GM12865 (cell line): ENCODE measurements at regions not wholly inside any gene's neighbourhood (a gene's known extent, or its start where the extent isn't known, plus 50 kb on each side); places are given as distances from the start of the nearest gene placed in this dataset.
"Not testable (repeated sequence)": the region's sequence is repeated elsewhere in the genome, so short reads cannot be mapped to it uniquely, and the experiment has no call there.

Source experiments
- DNase-seq: peaks from one replicate; pipeline ENCODE4 v3.0.0; 2010; ENCODE audit warnings: low read depth
- H3K4me3 ChIP-seq: 2 replicates; pipeline ENCODE4 v1.5.1; 2011; ENCODE audit warnings: mild to moderate bottlenecking, low read depth, low read length, control low read depth
- TF ChIP-seq, protein P1 (sequence below): IDR thresholded peaks from 2 replicates; pipeline ENCODE4 v1.5.1; 2011; ENCODE audit warnings: low read length, control low read depth, low read depth, inconsistent platforms; ENCODE audit not compliant: insufficient read depth; ENCODE audit errors: missing control alignments

DNA sequence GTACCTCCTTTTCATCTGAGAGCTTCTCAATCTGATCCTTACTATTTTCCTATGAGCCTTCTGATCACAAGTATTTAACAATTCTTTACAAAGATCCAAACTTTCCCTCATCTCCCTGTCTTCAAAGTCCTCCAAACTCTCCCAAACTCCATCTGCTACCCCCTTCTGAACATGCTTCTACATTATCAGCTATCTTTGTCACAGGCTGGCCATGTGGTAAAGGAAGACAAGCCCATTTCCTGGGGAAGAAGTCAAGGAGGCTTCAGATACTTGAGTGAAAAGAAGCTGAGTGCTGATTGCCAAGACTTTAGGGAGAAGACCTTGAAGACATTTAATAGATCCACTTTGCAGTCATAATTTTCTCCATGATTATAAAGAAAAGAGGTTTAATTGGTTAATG lies 231.4 kb downstream of the CWH43 start:
- TF ChIP-seq, protein P1, sequence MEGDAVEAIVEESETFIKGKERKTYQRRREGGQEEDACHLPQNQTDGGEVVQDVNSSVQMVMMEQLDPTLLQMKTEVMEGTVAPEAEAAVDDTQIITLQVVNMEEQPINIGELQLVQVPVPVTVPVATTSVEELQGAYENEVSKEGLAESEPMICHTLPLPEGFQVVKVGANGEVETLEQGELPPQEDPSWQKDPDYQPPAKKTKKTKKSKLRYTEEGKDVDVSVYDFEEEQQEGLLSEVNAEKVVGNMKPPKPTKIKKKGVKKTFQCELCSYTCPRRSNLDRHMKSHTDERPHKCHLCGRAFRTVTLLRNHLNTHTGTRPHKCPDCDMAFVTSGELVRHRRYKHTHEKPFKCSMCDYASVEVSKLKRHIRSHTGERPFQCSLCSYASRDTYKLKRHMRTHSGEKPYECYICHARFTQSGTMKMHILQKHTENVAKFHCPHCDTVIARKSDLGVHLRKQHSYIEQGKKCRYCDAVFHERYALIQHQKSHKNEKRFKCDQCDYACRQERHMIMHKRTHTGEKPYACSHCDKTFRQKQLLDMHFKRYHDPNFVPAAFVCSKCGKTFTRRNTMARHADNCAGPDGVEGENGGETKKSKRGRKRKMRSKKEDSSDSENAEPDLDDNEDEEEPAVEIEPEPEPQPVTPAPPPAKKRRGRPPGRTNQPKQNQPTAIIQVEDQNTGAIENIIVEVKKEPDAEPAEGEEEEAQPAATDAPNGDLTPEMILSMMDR: no peak
- H3K4me3 ChIP-seq: no peak overlapping the region
- no peak for DNase-seq

DNA sequence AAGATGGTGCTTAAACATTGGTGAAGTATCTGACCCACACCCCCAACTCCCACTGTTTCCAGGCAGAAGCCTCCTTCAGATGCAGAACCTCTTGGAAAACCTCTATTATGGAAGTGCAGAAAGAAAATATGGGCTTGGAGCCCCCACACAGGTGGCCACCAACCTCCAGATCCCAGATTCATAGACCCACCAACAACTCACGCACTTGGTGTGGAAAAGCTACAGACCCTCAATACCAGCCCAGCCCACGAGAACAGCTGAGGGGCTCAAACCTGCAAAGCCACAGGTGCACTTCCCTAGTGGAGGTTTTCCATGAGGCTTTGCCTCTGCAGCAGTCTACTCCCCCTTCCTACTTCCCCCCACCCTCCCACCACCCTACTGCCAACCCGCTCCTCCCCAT lies 232.0 kb downstream of the CWH43 start:
- DNase-seq, H3K4me3 ChIP-seq: not testable (repeated sequence)

DNA sequence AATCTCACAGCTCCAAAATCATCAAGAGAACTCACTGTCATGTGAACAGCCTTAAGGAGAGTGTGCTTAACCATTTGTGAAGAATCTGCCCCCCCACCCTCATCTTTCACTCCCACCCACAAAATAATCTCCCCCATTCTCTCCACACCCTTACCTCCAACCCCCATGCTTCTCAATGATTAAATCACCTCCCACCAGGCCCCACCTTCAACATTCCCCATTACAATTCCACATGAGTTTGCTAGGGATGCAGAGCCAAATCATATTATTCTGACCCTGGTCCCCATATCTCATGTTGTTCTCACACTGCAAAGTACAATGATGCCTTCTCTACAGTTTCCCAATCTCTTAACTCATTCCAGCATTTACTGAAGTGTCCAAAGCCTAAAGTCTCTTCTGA lies 232.9 kb downstream of the CWH43 start:
- DNase-seq, H3K4me3 ChIP-seq: not testable (repeated sequence)

DNA sequence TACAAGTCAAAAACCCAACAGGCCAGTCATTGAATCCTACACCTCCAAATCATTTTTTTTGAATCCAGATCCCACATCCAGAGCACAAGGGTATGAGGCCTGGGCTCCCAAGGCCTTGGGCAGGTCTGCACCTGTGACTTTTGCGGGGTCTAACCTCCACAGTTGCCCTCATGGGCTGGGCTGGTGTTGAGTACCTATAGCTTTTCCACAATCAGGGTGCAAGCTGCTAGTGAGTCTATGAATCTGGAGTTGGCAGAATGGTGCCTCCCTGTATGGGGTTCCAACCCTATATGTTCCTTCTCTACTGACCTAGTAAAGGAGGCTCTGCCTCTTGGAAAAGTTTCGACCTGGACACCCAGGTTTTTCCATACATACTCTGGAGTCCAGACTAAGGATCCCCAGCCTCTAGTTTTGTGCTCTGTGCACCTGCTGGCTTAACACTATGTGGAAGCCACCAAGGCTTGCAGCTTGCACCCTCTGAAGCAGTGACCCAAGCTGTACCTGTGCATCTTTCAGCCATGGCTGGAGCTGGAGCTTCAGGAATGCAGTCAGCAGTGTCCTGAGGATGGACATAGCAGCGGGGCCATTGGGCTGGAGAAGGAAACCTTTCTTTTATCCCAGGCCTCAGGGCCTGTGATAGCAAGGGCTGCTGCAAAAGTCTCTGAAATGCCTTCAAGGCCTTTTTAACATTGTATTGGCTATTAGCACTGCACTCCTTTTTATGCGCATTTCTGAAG lies 233.6 kb downstream of the CWH43 start:
- not testable (repeated sequence) for H3K4me3 ChIP-seq, DNase-seq

DNA sequence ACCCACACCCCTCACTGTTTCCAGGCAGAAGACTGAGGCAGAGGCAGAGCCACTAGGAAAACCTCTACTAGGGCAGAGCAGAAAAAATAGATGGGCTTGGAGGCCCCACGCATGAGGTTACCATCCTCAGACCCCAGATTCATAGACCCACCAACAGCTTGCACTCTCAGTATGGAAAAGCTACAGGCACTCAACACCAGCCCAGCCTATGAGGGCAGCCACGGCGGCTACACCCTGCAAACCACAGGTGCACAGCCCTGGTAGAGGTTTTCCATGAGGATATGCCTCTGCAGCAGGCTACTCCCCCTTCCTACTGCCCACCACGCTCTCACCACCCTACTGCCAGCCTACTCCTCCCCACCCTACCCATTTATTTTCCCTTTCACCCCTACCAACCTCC lies 235.1 kb downstream of the CWH43 start:
- H3K4me3 ChIP-seq: no peak overlapping the region
- DNase-seq: no peak
- TF ChIP-seq, protein P1: no peak

DNA sequence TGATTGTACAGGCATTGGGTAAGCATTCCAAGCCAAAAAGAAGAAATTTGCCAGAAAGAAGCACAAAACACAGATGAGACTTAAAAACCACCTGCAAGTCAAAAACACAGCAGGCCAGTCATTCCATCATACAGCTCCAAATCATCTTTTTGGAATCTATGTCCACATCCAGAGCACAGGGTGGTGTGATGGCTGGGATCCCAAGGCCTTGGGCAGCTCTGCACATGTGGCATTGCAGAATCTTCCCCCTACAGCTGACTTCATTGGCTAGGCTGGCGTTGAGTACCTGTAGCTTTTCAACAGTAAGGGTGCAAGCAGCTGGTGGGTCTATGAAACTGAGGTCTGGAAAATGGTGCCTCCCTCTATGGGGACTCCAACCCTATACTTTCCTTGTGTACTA lies 236.7 kb downstream of the CWH43 start:
- DNase-seq, H3K4me3 ChIP-seq: not testable (repeated sequence)

DNA sequence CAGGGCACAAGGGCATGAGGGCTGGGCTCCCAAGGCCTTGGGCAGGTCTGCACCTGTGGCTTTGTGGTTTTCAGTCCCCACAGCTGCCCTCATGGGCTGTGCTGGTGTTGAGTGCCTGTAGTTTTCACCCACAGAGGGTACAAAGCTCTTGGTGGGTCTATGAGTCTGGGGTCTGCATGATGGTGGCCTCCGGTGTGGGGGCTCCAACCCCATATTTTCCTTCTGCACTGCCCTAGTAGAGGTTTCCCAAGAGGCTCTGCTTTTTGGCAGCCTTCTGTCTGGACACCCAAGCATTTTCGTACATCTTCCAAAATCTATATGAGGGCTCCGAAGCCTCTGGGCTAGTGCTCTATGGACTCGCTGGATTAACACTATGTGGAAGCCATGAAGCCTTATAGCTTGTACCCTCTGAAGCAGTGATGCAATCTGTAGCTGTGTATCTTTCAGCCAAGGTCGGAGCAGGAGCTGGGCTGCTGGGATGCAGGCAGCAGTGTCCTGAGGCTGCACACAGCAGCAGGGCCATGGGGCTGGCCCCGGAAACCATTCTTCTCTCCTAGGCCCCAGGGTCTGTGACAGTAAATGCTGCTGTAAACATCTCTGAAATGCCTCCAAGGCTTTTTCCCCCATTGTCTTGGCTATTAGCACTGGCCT lies 240.3 kb downstream of the CWH43 start:
- H3K4me3 ChIP-seq, DNase-seq: not testable (repeated sequence)

DNA sequence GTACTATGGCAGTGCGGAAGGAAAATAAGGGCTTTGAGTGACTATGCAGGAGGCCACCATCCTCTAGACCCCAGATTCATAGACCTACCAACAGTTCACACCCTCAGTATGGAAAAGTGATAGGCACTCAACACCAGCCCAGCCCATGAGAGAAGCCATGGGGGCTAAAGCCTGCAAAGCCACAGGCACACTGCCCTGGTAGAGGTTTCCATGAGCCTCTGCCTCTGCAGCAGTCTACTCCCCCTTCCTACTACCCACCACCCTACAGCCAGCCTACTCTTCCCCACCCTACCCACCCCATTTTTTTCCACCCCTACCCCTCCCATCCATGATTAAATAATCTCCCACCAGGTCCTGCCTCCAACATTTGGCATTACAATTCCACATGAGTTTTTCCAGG lies 241.9 kb downstream of the CWH43 start:
- DNase-seq, H3K4me3 ChIP-seq: not testable (repeated sequence)

DNA sequence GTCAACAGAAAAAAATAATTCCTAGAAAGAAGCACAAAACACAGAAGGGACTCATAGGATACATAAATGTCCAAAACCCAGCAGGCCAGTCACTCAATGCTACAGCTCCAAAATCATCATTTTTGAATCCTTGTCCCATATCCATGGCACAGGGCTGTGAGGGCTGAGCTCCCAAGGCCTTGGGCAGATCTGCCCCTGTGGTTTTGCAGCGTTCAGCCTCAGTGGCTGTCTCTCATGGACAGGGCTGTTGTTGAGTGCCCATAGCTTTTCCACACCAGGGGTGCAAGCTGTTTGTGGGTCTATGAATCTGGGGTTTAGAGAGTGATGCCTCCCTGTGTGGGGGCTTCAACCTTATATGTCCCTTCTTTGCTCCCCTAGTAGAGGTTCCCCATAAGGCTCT lies 243.2 kb downstream of the CWH43 start:
- not testable (repeated sequence) for DNase-seq, H3K4me3 ChIP-seq

DNA sequence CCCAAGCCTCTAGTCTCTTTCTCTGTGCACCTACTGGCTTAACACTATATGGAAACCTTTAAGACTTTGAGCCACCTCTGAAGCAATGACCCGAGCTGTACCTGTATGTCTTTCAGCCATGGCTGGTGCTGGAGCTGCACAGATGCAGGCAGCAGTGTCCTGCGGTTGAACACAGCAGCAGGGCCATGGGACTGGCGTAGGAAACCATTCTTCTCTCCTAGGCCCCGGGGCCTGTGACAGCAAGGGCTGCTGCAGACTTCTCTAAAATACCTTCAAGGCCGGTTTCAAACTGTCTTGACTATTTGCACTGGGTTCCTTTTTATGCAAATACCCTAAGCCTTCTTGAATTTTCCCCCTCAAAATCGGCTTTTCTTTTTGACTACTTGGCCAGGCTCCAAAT lies 243.6 kb downstream of the CWH43 start:
- not testable (repeated sequence) for DNase-seq, H3K4me3 ChIP-seq

DNA sequence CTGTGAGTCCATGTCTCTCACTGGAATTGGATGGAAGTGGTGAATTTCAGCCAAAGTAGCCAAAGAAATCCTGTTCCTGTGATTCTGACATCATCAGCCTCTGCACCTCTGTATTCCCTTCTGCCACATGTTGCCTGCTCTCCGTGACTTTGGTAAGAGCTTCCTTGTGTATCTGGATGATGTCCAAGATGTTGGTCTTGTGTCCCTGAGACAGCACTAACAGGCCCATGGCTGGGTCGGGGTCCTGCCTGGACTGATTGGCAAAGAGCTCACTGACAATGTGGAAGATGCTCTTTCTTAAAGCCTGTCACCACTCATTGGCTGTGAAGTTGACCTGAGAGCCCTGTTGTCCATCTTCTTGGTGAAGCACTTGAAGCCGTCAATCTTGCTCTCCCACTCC lies 247.3 kb downstream of the CWH43 start:
- DNase-seq: not testable (repeated sequence)

DNA sequence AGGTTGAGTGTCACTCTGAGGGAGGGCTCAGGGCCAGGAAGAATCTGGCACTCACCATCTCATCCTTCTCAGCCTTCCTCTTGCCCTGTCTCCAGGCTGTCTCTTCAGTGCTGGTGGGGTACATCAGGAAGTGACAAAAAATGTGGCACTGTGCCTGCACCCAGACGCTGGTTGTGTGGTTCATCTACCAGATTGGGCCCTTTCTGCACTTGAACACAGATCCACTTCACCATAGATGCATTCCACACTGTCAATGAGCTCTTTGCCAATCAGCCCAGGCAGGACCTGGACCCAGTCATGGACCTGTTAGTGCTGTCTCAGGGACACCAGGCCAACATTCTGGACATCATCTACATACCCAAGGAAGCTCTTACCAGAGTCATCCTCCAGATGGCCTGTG lies 247.7 kb downstream of the CWH43 start:
- H3K4me3 ChIP-seq, DNase-seq: not testable (repeated sequence)

More for the DNA sequence above, 247.3 kb downstream of the CWH43 start:
- H3K4me3 ChIP-seq: not testable (repeated sequence)

DNA sequence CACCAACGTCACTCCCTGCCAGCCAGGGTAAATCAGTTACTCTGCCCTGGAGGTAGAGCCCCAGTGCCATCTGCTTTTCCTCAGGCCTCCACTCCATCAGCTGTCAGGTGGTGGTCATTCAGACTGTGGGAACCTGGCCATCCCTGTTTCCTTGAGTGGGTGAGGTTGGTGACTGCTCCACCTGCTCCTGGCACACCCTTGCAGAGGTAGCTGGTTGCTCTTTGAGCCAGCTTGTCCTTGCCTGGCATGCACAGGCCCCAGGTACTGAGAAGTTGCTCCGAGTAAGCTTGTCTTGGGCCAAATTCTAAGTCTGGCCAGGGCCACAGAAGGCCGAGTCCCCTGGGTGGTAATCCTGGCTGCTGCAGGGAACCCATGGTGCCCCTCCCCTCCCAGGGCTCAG lies 248.3 kb downstream of the CWH43 start:
- not testable (repeated sequence) for H3K4me3 ChIP-seq, DNase-seq

DNA sequence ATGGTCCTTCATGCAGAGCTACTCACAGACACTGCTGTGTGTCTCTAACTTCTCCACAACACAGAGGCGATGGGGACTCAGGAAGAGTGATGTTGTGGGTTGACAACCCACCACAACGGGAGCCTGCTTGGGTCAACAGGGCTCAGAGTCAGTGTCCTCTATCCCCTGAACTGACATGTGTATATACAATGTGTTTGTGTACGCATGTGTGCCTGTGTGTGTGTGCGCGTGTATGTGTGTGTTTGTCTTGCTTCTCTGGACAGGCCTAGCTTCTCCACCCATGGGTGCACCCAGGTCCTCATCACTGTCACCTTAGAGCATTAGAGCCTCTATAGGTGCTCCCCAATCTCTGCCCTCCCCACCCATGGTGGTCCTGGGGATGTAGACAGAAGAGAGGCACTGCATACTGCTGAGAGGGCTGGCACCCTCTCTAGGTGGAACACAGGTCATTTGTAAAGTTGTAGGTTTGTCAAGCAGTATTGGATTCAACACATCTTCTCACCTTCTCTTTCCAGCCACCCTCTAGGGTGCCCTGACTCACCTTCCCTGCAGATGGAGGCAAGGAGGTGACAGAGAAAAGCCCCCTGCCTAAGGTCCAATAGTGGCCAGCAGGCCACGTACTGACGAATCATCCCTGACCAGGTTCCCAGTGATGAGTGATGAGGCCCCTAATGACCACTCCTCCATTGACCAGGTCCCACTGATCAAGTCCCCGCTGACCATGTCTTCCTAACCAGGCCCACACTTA lies 249.5 kb downstream of the CWH43 start:
- not testable (repeated sequence) for DNase-seq, H3K4me3 ChIP-seq

DNA sequence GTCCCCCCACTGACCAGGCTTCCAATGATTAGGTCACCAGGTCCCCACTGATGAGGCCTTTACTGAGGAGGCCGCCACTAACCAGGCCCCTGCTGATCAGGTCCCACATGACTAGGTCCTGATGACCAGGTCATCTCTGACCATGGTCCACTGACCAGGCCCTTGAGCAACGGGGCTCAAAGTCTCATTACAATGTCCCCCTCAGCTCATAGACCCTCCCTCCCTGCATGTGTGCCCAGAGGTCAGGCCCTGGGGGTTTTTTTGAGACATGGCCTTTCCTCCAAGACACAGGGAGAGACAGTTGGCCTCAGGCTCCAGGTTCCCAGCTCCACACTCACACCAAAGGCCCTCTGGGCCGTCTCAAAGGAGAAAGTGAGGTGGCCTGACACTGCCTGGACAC lies 250.4 kb downstream of the CWH43 start:
- not testable (repeated sequence) for H3K4me3 ChIP-seq, DNase-seq

DNA sequence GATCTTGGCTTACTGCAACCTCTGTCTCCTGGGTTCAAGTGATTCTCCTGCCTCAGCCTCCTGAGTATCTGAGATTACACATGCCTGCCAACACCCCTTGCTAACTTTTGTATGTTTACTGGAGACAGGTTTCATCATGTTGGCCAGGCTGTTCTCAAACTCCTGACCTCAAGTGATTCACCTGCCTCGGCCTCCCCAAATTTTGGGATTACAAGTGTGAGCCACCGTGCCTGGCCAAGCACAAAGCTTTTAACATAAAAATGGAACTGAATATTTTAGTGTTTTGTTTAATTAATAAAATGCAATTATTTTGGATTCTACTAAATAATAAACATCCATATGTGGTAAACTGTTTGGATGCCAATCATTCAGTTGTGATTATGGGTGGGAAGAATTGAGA lies 255.2 kb downstream of the CWH43 start:
- not testable (repeated sequence) for H3K4me3 ChIP-seq, DNase-seq

DNA sequence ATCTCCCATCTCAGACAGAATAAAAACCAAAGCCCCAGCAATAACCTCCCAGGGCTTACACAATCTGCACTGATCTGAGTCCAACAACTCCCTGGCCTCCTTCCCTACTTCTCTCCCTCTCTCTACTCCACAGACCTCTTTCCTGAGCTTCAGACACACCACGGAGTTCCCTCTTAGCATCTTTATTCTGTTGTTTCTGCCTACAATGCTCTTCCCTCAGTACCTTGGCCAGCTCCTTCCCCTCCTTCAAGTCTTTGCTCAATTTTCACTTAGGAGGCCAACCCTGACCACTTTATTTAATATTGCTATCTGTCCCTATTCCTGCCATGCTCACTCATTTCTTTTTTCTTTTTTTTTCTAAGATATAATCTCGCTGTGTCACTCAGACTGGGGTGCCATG lies 276.7 kb downstream of the CWH43 start:
- not testable (repeated sequence) for DNase-seq, H3K4me3 ChIP-seq
